HepG2 (cell line): ENCODE measurements at regions not wholly inside any gene's neighbourhood (a gene's known extent, or its start where the extent isn't known, plus 50 kb on each side); places are given as distances from the start of the nearest gene placed in this dataset.

Source experiments
- ATAC-seq: fragments of 200-7000 bp; cut with Tn5 transposase; 3 replicates; pipeline ENCODE4 v1.9.1; 2020; ENCODE audit warnings: mild to moderate bottlenecking, moderate library complexity
- BruUV-seq: library from RNA; stranded (reverse); fragments of 400-500 nt; replicated peaks from 2 replicates; lab custom pipeline; 2021; lab: Mats Ljungman, UMichigan
- CTCF ChIA-PET: fragments of 300-600 bp; formaldehyde crosslinking; extraction: SDS; loops from one replicate; lab custom pipeline; 2021; ENCODE audit warnings: low total read pairs, inconsistent platforms, low intra/inter-chr PET ratio; lab: Yijun Ruan, JAX
- POLR2A ChIA-PET: fragments of 350-600 bp; sonication (Branson Sonifier 250); formaldehyde crosslinking; loops from one replicate; lab custom pipeline; 2020; ENCODE audit warnings: antibody characterized with exemption, inconsistent platforms; lab: Yijun Ruan, JAX
- DNase-seq: peaks from one replicate; pipeline ENCODE4 v3.0.0-alpha.2; 2015; ENCODE audit warnings: low spot score
- FAIRE-seq: peaks from 3 replicates; lab custom pipeline; 2011; peaks lifted over from hg19 to GRCh38; lab: Jason Lieb, UNC
- H2AFZ ChIP-seq: one replicate; pipeline ENCODE4 v1.6.1; 2011; ENCODE audit warnings: low read length, inconsistent platforms
- H3K27ac ChIP-seq: fragments of 300-600 bp; 3 replicates; pipeline ENCODE4 v1.8.0; 2011; ENCODE audit warnings: mixed run types, mild to moderate bottlenecking, mixed read lengths, low read length, inconsistent platforms; ENCODE audit not compliant: insufficient read depth; ENCODE audit errors: extremely low read length
- H3K27me3 ChIP-seq, 2 experiments: fragments of 200-600 bp in 1 of 2; 2 replicates in 1 of 2; 3 replicates in 1 of 2; pipeline versions ENCODE4 v1.6.0 to v1.8.0; 2011; ENCODE audit warnings: low read length in 2 of 2, mild to moderate bottlenecking in 2 of 2, moderate library complexity in 2 of 2, inconsistent platforms in 1 of 2; ENCODE audit not compliant: insufficient read depth in 2 of 2, control insufficient read depth in 1 of 2
- H3K36me3 ChIP-seq, 2 experiments: fragments of 200-600 bp in 1 of 2; replicated peaks in 1 of 2; 2 replicates in 1 of 2; 3 replicates in 1 of 2; pipeline versions ENCODE4 v1.5.1 to v1.8.0; 2011; ENCODE audit warnings: low read length in 2 of 2, inconsistent platforms in 1 of 2; ENCODE audit not compliant: insufficient read depth in 2 of 2, control insufficient read depth in 1 of 2
- H3K4me1 ChIP-seq: 2 replicates; pipeline ENCODE4 v1.5.1; 2012; ENCODE audit warnings: low read length, inconsistent platforms; ENCODE audit not compliant: insufficient read depth
- H3K4me2 ChIP-seq: 2 replicates; pipeline ENCODE4 v1.6.0; 2011; ENCODE audit warnings: low read depth, low read length, inconsistent platforms
- H3K4me3 ChIP-seq, 3 experiments: fragments of 200-600 bp in 1 of 3; sonication (generic), shearing (Covaris generic) in 1 of 3; replicated peaks in 1 of 3; 2 replicates each; pipeline ENCODE4 v1.5.1; 2011 to 2016; ENCODE audit warnings: low read length in 3 of 3, inconsistent platforms in 2 of 3, low read depth in 2 of 3, mild to moderate bottlenecking in 2 of 3, control low read depth in 1 of 3, mixed read lengths in 1 of 3; ENCODE audit not compliant: insufficient read depth in 1 of 3
- H3K79me2 ChIP-seq: one replicate; pipeline ENCODE4 v1.6.1; 2011; ENCODE audit warnings: low read length, inconsistent platforms; ENCODE audit not compliant: insufficient read depth
- H3K9ac ChIP-seq: 2 replicates; pipeline ENCODE4 v1.6.0; 2011; ENCODE audit warnings: mild to moderate bottlenecking, low read depth, low read length, inconsistent platforms; ENCODE audit not compliant: insufficient read depth
- H3K9me3 ChIP-seq: 2 replicates; pipeline ENCODE4 v1.5.1; 2012; ENCODE audit warnings: mild to moderate bottlenecking, low read length
- H4K20me1 ChIP-seq: 2 replicates; pipeline ENCODE4 v1.6.0; 2011; ENCODE audit warnings: inconsistent platforms, mild to moderate bottlenecking, low read length, moderate library complexity; ENCODE audit not compliant: insufficient read depth
- AKAP8 ChIP-seq: sonication (generic); formaldehyde crosslinking; IDR thresholded peaks from 2 replicates; pipeline ENCODE4 v1.5.1; 2020; ENCODE audit warnings: mild to moderate bottlenecking, missing genetic modification reagents
- ESRRA ChIP-seq: sonication (generic); formaldehyde crosslinking; IDR thresholded peaks from 2 replicates; pipeline ENCODE4 v1.5.1; 2020; ENCODE audit warnings: mild to moderate bottlenecking, low read depth, missing genetic modification reagents
- GATAD2A ChIP-seq: IDR thresholded peaks from 2 replicates; pipeline ENCODE4 v1.6.1; 2016
- HES4 ChIP-seq: sonication (generic); formaldehyde crosslinking; IDR thresholded peaks from 2 replicates; pipeline ENCODE4 v1.9.0; 2021; ENCODE audit warnings: mild to moderate bottlenecking, missing genetic modification reagents, borderline replicate concordance
- JARID2 ChIP-seq: sonication (generic); formaldehyde crosslinking; IDR thresholded peaks from 2 replicates; pipeline ENCODE4 v1.8.1; 2023; ENCODE audit warnings: missing genetic modification reagents, inconsistent platforms; ENCODE audit not compliant: insufficient replicate concordance
- KLF16 ChIP-seq, 2 experiments: sonication (generic) in 1 of 2; formaldehyde crosslinking in 1 of 2; IDR thresholded peaks; 2 replicates each; pipeline versions ENCODE4 v1.6.1 to v1.8.0; 2016 to 2023; ENCODE audit warnings: missing genetic modification reagents in 2 of 2, missing compliant biosample characterization in 1 of 2
- RORA ChIP-seq: sonication (generic); formaldehyde crosslinking; IDR thresholded peaks from 2 replicates; pipeline ENCODE4 v1.5.0; 2020; ENCODE audit warnings: mild to moderate bottlenecking, missing genetic modification reagents, moderate library complexity
- STAG1 ChIP-seq: sonication (generic); formaldehyde crosslinking; IDR thresholded peaks from 2 replicates; pipeline ENCODE4 v1.4.0; 2020; ENCODE audit warnings: missing genetic modification reagents
- U2AF2 ChIP-seq: fragments of 200-400 bp; formaldehyde crosslinking; IDR thresholded peaks from 2 replicates; pipeline ENCODE4 v1.6.1; 2017; ENCODE audit warnings: low read depth, mild to moderate bottlenecking, low read length
- ZFP82 ChIP-seq: sonication (generic); formaldehyde crosslinking; IDR thresholded peaks from 2 replicates; pipeline ENCODE4 v1.5.1; 2020; ENCODE audit warnings: mild to moderate bottlenecking, missing genetic modification reagents, borderline replicate concordance
- ZNF337 ChIP-seq: sonication (generic); formaldehyde crosslinking; IDR thresholded peaks from 2 replicates; pipeline ENCODE4 v1.5.1; 2020; ENCODE audit warnings: missing genetic modification reagents, low read depth, mild to moderate bottlenecking, borderline replicate concordance
- ZNF383 ChIP-seq: sonication (generic); formaldehyde crosslinking; IDR thresholded peaks from 2 replicates; pipeline ENCODE4 v1.4.0; 2020; ENCODE audit warnings: missing genetic modification reagents, mild to moderate bottlenecking, borderline replicate concordance
- ZNF512 ChIP-seq: sonication (generic); formaldehyde crosslinking; IDR thresholded peaks from 2 replicates; pipeline ENCODE4 v1.4.0; 2020; ENCODE audit warnings: mild to moderate bottlenecking, missing genetic modification reagents
- ZNF619 ChIP-seq: sonication (generic); formaldehyde crosslinking; IDR thresholded peaks from 2 replicates; pipeline ENCODE4 v1.4.0; 2020; ENCODE audit warnings: mild to moderate bottlenecking, missing genetic modification reagents
- ZNF879 ChIP-seq: sonication (generic); formaldehyde crosslinking; IDR thresholded peaks from 2 replicates; pipeline ENCODE4 v1.8.1; 2023; ENCODE audit warnings: missing genetic modification reagents
- WGBS: methylation state at CpG from one replicate; pipeline ENCODE4 v1.1.6; 2017; ENCODE audit warnings: low lambda C conversion rate; 5-methylcytosine and 5-hydroxymethylcytosine counted together
- in situ Hi-C: cut with HindIII; loops from 2 replicates; pipeline ENCODE4 v1.10.0; 2017; ENCODE audit warnings: low pct_unique_long_range_greater_than_20kb; ENCODE audit not compliant: extremely low pct_ligation_motif_present
- intact Hi-C: fragments of 100-400 bp; cut with micrococcal nuclease; formaldehyde crosslinking; loops from one replicate; pipeline ENCODE4 v1.10.0; 2022; ENCODE audit not compliant: unreplicated experiment
- TF ChIP-seq, protein P1 (sequence below): sonication (generic); formaldehyde crosslinking; IDR thresholded peaks from 2 replicates; pipeline ENCODE4 v1.8.0; 2022; ENCODE audit warnings: missing genetic modification reagents, low read depth, mild to moderate bottlenecking, borderline replicate concordance
- TF ChIP-seq, protein P2 (sequence below): sonication (generic); IDR thresholded peaks from 2 replicates; pipeline ENCODE4 v1.6.1; 2016; ENCODE audit warnings: low read depth, borderline replicate concordance

DNA sequence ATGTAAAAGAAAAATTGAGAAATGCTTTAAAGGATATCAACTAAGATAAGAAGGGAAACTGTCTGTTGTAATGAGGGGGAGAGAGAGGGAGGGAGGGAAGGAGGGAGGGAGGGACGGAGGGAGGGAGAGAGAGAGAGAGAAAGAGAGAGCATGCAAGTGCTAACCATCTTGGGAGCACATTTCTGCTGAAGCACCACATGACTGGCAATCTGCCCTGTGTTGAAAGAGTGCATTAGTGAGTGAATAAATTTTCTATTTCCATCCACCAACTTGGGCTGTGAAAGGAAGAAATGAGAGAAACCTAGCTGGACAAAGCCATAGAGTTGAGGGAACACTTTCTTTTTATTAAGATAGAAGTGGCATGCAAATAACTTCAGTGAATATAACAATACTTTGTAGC, 110.7 kb downstream of the TMX3 start:
- no peak overlapping the region for H2AFZ ChIP-seq
- in situ Hi-C loops = no loop called here
- WGBS = 0% methylated on average over 1 of the region's 1 CpG
- no peaks in the 10 kb centered on the region for H3K36me3 ChIP-seq
- no peaks in the 10 kb centered on the region for H3K4me1 ChIP-seq
- ChIA-PET POLR2A (no interaction called here), CTCF (no interaction called here)
- H3K4me2 ChIP-seq = no peak overlapping the region
- H3K9ac ChIP-seq = no peak overlapping the region
- no peak for ATAC-seq
- DNase-seq = no peak
- H3K27ac ChIP-seq = no peak overlapping the region
- no peaks in the 10 kb centered on the region for H3K79me2 ChIP-seq
- BruUV-seq = no TSS peak
- H3K27me3 ChIP-seq = no peaks in the 10 kb centered on the region
- H3K4me3 ChIP-seq = no peak overlapping the region
- no peak for FAIRE-seq
- TF ChIP-seq KLF16 (CRISPR knock-in tag; IDR thresholded peaks at IDR 0.05) = no peak
- TF ChIP-seq GATAD2A (CRISPR knock-in tag) = no peak
- no peak for TF ChIP-seq RORA (CRISPR knock-in tag)
- TF ChIP-seq, protein P1, sequence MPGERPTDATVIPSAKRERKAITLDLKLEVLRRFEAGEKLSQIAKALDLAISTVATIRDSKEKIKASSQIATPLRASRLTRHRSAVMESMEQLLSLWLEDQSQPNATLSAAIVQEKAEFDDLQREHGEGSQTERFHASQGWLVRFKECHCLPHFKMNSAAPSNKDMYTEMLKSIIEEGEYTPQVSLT (CRISPR knock-in tag) = no peak
- no peak for TF ChIP-seq ZNF337 (CRISPR knock-in tag)
- TF ChIP-seq ZFP82 (CRISPR knock-in tag) = no peak
- TF ChIP-seq ZNF879 (CRISPR knock-in tag) = no peak
- no peak for TF ChIP-seq ZNF619 (CRISPR knock-in tag)
- no peak for TF ChIP-seq ZNF383 (CRISPR knock-in tag)
- TF ChIP-seq, protein P2, sequence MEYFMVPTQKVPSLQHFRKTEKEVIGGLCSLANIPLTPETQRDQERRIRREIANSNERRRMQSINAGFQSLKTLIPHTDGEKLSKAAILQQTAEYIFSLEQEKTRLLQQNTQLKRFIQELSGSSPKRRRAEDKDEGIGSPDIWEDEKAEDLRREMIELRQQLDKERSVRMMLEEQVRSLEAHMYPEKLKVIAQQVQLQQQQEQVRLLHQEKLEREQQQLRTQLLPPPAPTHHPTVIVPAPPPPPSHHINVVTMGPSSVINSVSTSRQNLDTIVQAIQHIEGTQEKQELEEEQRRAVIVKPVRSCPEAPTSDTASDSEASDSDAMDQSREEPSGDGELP = no peak
- no peak for TF ChIP-seq ZNF512 (CRISPR knock-in tag)
- TF ChIP-seq U2AF2 = no peak
- no peak for TF ChIP-seq STAG1 (CRISPR knock-in tag)
- no peak for TF ChIP-seq JARID2 (CRISPR knock-in tag)
- no peak for TF ChIP-seq AKAP8
- TF ChIP-seq HES4 (CRISPR knock-in tag) = no peak
- no peak for TF ChIP-seq ESRRA (CRISPR knock-in tag)
- intact Hi-C loops = no loop called here
- H3K9me3 ChIP-seq = no peaks in the 10 kb centered on the region
- H4K20me1 ChIP-seq = no peaks in the 10 kb centered on the region
